HG03460 (cell line): ENCODE measurements at regions not wholly inside any gene's neighbourhood (a gene's known extent, or its start where the extent isn't known, plus 50 kb on each side); places are given as distances from the start of the nearest gene placed in this dataset.

Experiments used
- ATAC-seq: cut with Tn5 transposase; IDR thresholded peaks from one replicate; pipeline ENCODE4 v1.9.1; 2021; ENCODE audit not compliant: unreplicated experiment

GRCh38 chr4:129167640-129168260, 71.8 kb downstream of the C4orf33 start:
- no peak for ATAC-seq

DNA sequence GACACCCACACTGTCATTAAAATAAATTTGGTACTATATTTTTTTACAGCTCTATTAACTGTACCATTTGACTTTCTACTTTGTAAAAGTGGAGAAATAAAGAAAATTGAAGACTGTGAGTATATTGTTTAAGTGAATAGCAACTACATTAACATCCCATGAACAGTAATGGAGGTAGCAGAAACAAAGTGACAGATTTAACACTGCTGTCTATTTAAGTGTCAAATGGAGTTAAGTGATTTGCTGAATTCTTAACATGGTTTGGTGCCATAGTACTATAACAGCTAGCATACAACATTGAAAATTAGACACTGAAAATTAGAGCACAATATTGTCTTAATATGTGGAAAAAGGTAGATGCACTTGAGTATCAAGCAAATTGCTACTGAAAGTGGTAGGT, 76.2 kb downstream of the C4orf33 start:
- ATAC-seq = no peak

DNA sequence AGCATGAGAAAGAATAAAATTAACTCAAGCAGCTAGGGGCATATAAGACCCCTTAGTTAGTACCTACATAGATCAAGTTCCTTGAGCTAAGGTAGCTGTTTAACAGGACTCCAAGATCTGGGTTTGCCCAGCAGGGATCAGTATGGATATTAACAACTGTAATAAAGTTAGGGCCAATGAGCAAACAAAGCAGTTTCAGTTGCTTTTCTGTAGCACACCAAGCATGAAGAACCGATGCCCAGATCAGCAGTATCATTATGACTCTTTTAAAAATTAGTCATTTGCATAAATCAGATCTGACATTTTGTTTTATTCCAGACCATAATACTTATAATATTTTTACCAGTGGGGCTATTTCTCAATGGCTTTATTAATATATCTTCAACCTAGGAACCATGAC, 80.9 kb downstream of the C4orf33 start:
- no peak for ATAC-seq

- no peak for ATAC-seq
Measured at GRCh38 chr4:129179276-129179675, 83.3 kb downstream of the C4orf33 start.

DNA sequence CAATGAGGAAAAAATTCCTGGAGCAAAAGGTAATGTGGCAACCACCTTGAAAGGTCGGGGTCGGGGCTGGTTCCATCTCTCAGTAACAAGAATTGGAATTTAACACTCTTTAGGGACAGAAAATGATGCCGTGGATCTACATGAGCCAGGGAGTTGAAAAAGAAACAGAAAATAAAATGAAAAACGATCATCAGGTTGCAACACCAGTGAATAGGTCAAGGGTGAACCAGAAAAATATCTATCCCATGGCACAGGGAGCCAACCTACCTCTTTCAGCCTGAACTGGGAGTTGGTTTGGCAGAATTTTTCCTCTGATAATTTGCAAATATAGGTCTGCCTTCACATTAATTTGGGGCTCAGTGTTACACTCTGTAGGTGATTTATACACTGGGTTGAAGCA, 93.7 kb downstream of the C4orf33 start:
- no peak for ATAC-seq

DNA sequence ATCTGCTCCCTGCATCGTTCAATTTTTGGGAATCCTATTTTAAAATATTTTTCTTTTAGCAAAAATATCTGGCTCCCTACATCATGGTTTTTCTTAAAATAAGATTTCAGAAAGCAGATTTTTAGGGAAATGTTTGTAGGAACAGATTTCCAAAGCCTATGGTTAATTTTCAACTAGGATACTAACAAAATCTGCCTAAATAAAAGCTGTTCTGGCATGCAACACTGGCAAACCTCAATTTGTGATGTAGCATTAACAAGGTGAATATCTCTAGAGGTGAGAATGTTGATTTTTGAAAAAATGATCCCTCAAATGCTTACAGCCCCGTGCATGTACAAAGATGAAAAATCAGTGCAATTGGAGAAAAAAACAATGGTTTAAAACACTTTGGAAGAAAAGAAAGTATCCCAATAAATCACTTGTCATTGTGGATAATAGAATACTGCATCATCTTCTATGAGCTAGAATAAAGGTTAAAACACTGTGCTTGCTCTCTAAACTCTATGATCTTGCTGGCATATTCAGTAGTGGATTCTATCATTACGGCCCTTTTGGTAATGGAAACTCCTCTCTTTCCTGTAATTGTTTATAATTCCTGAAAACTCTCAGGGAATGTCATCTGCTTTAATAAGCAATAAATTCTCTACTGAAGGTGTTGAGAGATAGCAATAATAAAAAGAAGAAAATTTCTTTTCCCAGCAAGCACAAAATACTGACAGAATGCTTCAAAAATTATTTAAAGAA, 97.6 kb downstream of the C4orf33 start:
- no peak for ATAC-seq

DNA sequence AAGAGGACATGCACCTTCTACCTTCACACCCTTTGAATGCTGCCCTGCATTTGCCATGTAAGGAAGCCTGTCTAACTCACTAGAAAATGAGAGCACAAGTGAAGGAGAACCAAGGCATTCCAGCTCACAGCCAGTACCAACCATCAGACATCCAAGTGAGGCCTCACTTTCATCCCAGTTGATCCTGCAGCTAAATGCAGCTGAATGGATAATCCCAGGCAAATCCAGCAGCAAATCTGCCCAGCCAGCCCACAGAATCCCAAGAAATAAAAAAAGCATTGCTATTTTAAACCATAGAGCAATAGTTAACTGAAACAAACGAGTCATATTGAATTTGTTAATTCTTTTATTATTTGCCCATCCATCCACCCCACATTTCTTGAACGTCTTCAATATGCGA, 112.5 kb downstream of the C4orf33 start:
- ATAC-seq = no peak

- ATAC-seq = no peak
Measured at GRCh38 chr4:129213692-129214091, 117.7 kb downstream of the C4orf33 start.

GRCh38 chr4:129218360-129218759, 122.4 kb downstream of the C4orf33 start:
- no peak for ATAC-seq

DNA sequence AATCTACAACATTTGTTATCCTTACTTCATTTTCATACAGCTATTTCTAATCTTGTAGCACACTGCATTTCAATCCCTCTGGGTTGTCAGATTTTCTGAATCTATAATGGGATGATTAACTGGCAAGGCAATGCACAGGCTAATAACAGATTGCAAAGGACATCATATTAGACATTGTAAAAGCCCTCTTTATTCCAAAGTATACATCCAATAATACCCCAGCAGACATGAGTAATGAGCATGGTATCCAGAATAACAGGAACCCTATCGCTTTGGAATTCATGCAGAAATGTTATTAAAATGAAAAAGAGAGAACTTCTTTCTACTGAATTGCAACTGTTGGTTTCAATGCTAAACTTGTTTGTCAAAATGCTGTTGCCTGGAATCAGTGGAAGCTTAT, 122.9 kb downstream of the C4orf33 start:
- ATAC-seq = no peak

DNA sequence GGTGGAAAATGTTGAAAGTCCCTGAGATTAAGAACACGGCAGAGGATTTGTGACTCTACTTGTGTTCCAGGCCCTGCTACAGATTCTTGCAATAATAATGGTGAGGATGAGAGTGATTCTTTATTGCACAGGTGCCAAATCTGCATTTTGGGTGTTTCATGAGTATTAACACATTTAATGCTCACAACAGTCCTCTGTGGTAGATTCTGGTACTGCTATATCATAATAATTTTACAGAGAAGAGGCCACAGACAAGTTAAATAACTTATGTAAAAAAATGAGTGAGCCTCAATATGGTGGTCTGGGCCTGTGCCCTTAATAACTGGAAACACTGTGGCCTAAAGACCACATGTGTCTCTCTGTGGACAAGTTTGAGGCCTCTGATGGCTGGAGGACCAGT, 124.3 kb downstream of the C4orf33 start:
- no peak for ATAC-seq

DNA sequence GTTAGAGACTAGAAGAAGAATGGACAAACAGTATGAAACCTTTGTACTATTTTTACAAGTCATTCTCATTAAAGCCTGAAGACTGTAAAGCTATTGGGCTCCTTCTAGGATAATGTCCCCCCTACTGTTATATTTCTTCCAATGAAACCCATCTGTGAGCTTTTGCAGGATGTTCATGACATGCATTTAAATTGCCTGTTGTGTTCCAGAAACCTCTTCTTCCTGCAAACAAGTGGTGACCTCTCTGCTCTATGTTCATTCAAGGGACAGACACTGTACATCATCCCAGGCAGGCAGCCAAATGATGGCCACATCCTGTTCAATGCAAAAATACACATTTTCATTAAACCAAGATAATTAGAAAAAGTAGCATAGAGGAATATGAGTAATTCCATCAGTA, 128.0 kb downstream of the C4orf33 start:
- no peak for ATAC-seq

DNA sequence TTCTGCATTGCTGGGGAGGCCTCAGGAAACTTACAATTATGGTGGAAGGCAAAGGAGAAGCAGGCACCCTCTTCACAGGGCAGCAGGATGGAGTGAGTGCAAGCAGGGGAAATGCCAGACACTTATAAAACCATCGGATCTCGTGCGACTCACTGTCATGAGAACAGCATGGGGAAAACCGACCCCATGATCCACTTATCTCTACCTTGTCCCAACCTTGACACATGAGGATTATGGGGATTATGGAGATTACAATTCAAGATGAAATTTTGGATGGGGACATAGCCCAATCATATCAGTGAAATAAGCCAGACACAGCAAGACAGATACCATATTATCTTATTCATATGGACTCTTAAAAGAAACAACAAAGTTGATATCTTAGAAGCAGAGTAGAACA, 134.9 kb downstream of the C4orf33 start:
- no peak for ATAC-seq

DNA sequence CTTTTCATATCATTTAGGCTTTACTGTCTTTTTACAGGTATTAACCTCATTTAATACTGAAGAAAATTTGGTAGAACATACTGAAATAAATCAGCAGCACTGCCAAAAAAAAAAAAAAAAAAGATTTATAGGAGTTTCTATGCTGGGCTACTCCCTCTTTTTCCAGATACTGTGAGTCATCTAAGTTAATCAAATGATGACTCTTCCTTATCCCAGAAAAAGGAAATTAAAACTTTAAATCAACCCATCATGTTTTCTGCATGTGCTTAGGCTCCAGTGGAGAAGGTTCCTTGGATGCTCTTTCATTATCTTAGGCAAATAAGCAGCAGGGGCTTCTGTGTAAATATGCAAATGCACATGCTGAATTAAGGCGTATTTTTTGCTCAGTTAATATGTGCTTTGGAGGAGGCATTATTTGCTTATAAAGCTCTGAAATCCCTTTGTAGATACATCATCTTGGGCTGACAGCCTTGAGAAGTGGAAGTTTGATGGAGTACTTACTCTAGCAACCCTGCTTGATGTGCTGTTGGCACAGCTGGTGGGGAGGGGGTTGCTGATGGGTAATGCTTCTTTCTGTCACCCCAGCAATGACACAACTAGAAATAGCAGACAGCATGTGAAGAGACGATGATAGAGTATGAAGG, 136.1 kb downstream of the C4orf33 start:
- no peak for ATAC-seq

- no peak for ATAC-seq
Measured at GRCh38 chr4:129232589-129233337, 136.8 kb downstream of the C4orf33 start.

GRCh38 chr4:129233691-129234090, 137.7 kb downstream of the C4orf33 start:
- ATAC-seq = no peak

GRCh38 chr4:129236351-129236750, 140.4 kb downstream of the C4orf33 start:
- ATAC-seq = no peak

DNA sequence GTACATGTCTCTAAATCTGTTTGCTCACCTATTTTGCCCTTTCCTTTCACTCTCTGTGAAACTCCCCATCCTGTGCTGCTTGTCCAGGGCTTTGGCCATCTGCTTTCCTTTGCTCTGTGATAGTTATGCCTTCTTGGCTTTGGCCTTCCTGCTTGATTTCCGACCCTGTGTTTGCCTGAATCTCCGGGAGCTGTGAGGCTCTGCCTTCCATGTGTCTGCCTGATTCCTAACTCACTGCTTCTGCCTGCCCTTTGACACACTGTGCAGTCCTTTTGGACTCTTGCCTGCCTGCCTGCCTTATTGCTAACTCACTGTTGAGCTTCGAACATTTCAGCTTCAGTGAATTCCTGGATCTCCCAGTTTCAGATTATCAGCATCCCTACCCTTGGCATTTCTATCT, 143.1 kb downstream of the C4orf33 start:
- no peak for ATAC-seq

DNA sequence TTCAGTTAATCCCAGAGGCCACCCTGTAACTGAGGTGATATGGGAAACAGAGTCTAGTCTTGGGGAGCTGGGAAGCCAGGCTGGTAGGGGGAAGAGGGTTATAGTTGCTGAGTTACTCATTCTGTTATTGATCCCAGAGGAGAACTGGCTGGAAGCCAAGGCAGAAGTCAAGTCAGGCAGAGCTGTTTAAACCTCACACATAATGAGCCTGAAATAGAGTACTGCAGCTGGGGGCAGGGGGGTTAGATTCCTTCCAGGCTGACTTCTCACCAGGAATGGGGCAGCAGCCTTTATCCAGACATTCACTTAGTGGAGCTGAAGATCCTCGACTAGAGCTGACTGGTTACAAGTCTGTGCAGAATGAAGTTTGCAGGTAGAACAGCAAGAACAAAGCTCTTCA, 144.9 kb downstream of the C4orf33 start:
- no peak for ATAC-seq

GRCh38 chr4:129246145-129246544, 150.2 kb downstream of the C4orf33 start:
- no peak for ATAC-seq

DNA sequence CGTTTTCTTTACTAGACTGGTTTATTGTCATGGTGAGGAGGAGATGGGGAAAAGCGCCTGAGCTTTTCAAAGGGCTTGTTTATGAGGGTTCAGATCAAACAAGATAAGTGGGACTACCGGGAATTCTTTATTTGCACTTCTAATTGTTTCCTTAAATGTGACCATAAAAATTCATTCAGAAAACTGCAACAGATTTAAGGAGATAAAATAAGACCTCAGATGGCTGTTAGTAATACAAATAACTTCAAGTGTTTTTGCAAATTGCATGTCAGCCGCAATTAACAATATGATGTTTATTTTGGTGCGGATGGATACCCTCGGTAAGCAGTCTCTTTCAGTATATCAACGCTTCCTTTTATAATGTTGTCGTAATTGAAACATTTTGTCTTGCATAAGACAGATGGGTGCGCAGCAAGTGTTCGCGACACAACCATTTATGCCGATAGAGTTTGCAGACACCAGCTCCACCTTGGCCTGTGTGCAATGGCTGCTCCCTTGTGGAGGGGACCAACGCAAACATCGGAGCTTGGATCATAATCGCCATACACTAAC, 151.0 kb downstream of the C4orf33 start:
- no peak for ATAC-seq
